ENCODE measurements at regions not wholly inside any gene's neighbourhood (a gene's known extent, or its start where the extent isn't known, plus 50 kb on each side); places are given as distances from the start of the nearest gene placed in this dataset.

- no peak for TF ChIP-seq CTCF (IDR thresholded peaks at IDR 0.05)
- TF ChIP-seq POLR2A (IDR thresholded peaks at IDR 0.05), result no peak
These were observed 471.5 kb downstream of the HINT1 start for GRCh38 chr5:130693509-130693908.

All from right lobe of liver (tissue), 4 donors.